ENCODE measurements at regions not wholly inside any gene's neighbourhood (a gene's known extent, or its start where the extent isn't known, plus 50 kb on each side); places are given as distances from the start of the nearest gene placed in this dataset.
"Not testable (repeated sequence)": the region's sequence is repeated elsewhere in the genome, so short reads cannot be mapped to it uniquely, and the experiment has no call there.

DNA sequence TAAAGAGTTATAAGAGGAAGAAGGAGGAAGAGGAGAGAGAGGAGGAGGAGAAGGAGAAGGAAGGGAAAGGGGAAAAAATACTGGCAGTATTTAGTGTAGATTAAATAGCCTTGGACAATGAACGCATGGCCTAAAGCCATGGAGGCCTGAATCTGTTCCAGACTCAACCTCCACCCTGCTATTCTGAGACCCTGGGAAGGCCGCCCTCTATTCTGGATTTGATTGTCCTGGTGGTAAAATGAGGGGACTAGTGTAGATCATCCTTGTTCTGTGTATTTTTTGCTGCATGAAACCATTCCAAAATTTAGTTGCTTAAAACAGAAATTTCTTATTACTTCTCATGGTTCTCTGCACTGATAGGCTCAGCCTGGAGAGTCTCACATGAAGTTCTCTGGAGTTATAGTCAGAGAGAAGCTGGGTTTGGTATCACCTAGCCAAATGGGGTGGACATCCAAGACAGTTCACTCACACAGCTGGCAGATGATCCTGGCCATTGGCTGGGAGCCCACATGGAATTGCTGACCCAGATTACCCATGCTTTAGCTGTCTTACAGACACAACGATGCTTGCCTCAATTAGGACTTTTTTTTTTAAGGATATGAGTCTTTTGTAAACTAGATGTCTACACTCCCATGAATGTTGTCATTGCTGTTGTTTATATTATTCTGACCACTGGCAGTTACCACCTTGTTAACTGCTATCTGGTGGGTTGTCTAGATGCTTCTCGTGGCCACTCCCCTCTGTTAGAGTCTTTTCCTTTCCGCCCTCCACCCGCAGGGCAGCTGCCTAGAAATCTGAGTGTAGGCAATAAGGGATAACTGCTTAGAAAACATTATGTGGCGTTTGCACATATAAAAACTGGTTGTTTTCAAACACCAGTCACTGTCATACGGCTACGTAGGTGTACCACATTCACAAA, 149.9 kb downstream of the SST start:
- Mint-ChIP-seq H3K9me3 (no peaks in the 10 kb centered on the region), H3K27me3 (peaks cover 8% of the 10 kb centered on the region), H3K4me1 (no peaks in the 10 kb centered on the region), H3K36me3 (ENCODE audit: low read depth) (no peaks in the 10 kb centered on the region), H3K4me3 (no peak overlapping the region), H3K27ac (no peak overlapping the region)
- no peak for DNase-seq
- no peak for ATAC-seq

DNA sequence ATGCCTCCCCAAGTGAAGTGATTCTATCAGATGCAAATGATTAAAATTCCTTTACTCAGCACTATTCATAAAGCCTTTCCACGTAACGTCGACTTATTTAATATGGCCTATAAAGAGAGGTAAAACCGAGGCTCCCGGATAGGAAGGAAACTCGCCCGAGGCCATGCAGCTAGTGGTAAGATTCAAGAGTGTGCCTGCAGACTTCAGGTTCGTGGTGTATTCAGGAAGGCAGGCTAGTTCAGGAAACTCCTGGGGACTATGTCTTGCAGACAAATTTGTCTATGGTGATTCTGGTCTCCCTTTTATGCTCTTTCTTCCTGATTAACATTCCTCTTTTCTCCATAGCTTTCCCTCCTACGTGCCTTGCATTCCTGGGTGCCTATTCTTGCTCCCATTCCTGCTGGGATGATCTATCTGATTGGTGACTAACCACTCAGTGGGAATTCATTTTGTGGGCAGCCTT, 150.7 kb downstream of the SST start:
- no peaks in the 10 kb centered on the region for H3K9me3 Mint-ChIP-seq
- peaks cover 8% of the 10 kb centered on the region for H3K27me3 Mint-ChIP-seq
- DNase-seq = no peak
- no peak overlapping the region for H3K4me3 Mint-ChIP-seq
- no peaks in the 10 kb centered on the region for H3K36me3 Mint-ChIP-seq (ENCODE audit: low read depth)
- no peak for ATAC-seq
- H3K4me1 Mint-ChIP-seq = no peaks in the 10 kb centered on the region
- no peak overlapping the region for H3K27ac Mint-ChIP-seq

DNA sequence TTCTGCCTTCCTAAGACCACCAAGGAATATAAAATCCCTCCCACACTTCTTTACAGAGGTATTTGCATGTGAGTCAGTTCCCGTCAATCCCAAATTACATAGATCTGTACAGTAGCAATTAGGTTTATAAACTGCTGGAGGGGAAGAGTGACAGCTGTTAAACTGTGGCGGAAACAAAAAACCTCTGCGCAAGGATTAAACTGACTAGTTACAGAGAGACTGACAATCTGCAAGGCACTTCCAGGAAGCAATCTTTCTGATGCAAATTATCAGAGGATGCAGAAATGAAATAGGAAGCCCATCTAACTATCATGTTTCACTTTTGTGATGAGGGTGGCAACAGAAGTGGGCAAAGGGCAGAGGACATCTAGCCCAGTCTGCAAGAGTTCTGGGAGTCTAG, 150.4 kb downstream of the RTP4 start:
- no peak for DNase-seq
- Mint-ChIP-seq H3K4me3 (no peak overlapping the region), H3K4me1 (no peaks in the 10 kb centered on the region), H3K9me3 (no peaks in the 10 kb centered on the region), H3K27ac (no peak overlapping the region), H3K27me3 (peaks cover 8% of the 10 kb centered on the region), H3K36me3 (ENCODE audit: low read depth) (no peaks in the 10 kb centered on the region)
- ATAC-seq = no peak

DNA sequence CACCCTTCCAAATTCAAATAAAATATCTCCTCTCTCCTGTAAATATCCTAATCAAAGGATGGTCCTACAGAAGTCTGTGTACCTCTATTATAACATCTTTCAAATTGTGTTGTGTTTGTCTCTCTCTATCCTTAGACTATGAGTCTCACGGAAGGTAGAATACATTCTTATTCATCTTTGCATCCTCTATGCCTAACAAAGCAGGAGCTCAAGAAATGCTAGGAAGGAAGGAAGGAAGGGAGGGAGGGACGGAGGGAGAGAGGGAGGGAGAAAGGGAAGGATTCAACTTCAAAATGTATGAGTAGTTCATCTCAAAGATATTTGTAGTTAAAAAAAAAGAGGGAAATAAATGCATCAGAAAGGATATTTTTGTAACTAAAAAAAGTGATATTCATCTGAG, 150.0 kb downstream of the RTP4 start:
- DNase-seq = no peak

DNA sequence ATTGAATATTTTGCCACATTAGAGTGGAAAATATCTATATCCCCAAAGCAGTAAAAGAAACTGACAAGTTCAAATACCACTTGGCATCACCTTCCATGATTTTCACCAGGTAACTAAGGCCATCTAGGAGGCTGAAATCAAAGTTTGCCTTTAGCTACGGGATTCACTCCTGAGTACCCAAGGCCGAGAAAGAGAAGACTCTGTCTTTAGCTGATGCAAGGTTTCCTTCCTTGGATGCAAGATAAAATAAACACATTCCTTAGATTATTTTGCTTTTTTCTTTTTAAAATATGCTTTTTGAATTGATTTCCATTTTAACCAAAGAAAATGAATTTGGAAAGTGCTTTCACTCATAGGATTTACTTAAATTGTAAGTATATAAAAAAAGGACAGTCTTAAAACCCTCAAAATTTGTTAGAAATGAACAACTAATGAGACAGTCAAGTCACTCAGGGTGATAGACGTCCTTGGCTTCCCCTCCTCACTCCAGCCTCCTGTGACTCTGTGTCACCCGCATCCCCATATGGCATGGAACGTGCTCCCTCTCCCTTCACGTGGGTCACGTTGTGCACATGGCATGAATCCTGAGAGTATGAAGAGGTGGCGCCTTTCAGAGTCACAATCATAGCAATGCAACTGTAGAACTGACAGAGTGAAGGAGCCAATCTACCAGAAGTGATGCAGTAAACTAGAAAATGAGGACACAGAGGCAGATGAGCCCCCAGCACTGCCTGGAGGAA, 148.4 kb downstream of the RTP4 start:
- Mint-ChIP-seq H3K4me1 (no peaks in the 10 kb centered on the region), H3K27me3 (peaks cover 8% of the 10 kb centered on the region), H3K9me3 (peaks cover 5% of the 10 kb centered on the region), H3K4me3 (no peak overlapping the region), H3K36me3 (ENCODE audit: low read depth) (no peaks in the 10 kb centered on the region), H3K27ac (no peak overlapping the region)
- ATAC-seq = no peak
- no peak for DNase-seq

More for the DNA sequence above, 150.0 kb downstream of the RTP4 start:
- Mint-ChIP-seq H3K4me1 (no peaks in the 10 kb centered on the region), H3K9me3 (no peaks in the 10 kb centered on the region), H3K27me3 (peaks cover 8% of the 10 kb centered on the region), H3K36me3 (ENCODE audit: low read depth) (no peaks in the 10 kb centered on the region), H3K4me3 (no peak overlapping the region), H3K27ac (no peak overlapping the region)
- ATAC-seq = no peak

DNA sequence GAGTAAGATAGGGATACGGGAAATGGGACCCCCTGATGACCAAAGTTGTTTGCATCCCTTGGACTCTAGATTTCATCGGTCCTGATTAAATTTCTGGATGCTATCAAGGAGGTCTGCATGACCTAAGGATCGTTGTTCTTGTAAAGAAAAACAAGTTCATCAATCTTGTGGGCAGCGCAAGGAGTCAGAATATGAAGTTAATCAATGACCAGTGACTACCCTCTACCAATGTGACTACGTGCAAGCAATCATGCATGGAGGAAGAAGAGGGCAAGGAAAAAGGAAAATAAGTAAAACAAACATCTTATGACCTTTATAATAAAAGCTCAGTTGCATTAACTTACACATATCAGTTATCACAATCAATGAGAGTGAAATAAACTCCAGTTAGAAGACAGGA, 139.7 kb downstream of the RTP4 start:
- H3K27ac Mint-ChIP-seq = no peak overlapping the region
- DNase-seq = no peak
- no peak for ATAC-seq

DNA sequence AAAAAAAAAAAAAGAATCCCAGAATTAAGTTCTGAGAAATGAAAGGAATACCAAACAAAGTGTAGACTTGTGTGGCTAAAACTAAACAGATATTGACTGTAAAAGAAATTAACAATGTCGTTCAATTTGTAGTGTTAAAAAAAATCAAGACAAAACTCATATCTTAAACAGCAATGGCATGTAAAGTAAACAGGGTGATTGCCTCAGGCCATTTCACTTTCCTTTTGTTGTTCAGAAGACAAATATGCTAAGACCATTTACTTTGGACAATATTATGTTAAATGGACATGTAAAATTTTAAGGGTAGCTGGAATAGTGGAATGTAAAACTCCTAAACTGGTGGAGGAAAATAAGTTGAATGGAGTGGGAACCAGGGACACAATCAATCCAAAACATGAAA, 139.1 kb downstream of the RTP4 start:
- Mint-ChIP-seq H3K4me1 (no peaks in the 10 kb centered on the region), H3K27me3 (peaks cover 9% of the 10 kb centered on the region), H3K36me3 (ENCODE audit: low read depth) (no peaks in the 10 kb centered on the region), H3K9me3 (peaks cover 3% of the 10 kb centered on the region), H3K27ac (no peak overlapping the region), H3K4me3 (no peak overlapping the region)
- ATAC-seq (no peak), DNase-seq (no peak)

More for the DNA sequence above, 139.7 kb downstream of the RTP4 start:
- H3K9me3 Mint-ChIP-seq = peaks cover 5% of the 10 kb centered on the region
- no peaks in the 10 kb centered on the region for H3K36me3 Mint-ChIP-seq (ENCODE audit: low read depth)
- H3K27me3 Mint-ChIP-seq = peaks cover 9% of the 10 kb centered on the region
- H3K4me3 Mint-ChIP-seq = no peak overlapping the region
- no peaks in the 10 kb centered on the region for H3K4me1 Mint-ChIP-seq

DNA sequence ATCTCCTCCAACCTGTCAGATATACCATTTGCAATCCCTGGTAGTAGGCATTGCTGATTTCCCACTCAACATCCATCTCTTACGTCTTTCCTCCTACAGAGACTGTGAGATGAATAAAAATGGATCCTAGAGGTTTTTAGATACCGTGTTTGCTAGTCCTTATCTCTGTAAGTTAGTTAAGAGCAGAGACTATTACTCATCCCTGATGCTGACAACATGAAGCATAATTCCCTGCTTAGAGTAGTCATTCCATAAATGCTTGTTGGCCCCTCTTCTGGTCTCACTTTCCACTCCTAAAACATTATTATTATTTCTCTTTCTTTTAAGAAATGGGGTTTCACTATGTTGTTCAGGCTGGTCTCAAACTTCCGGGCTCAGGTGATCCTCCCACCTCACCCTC, 136.2 kb downstream of the RTP4 start:
- Mint-ChIP-seq H3K27me3 (peaks cover 12% of the 10 kb centered on the region), H3K9me3 (no peaks in the 10 kb centered on the region), H3K36me3 (ENCODE audit: low read depth) (no peaks in the 10 kb centered on the region), H3K27ac (no peak overlapping the region), H3K4me3 (no peak overlapping the region), H3K4me1 (no peaks in the 10 kb centered on the region)
- no peak for DNase-seq
- no peak for ATAC-seq

DNA sequence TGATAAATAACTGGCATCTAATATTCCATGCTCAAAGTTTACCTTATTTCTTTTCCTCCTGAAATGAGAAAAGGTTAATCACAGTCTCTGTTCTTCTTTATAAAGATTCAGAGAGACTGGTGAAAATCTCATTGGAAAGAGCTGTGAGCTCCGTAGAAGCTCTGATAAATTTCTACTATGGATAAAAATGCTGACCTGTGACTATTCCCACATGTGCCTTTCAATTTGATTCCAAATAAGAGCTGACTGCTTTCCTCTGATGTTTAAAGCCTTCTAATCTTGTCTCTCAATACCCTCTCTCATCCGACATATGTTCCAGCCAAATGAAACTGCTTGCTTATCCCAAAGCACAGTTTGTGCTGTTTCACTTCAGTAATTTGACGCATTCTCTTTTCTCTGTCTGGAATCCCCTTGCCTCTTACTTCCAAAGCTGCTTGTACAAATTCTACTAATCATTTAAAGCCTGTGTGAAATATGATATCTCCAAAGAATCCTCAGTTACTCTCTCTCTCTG, 130.1 kb downstream of the RTP4 start:
- H3K9me3 Mint-ChIP-seq = no peaks in the 10 kb centered on the region
- H3K27me3 Mint-ChIP-seq = peaks cover 10% of the 10 kb centered on the region
- no peaks in the 10 kb centered on the region for H3K4me1 Mint-ChIP-seq
- H3K27ac Mint-ChIP-seq = no peak overlapping the region
- DNase-seq = no peak
- H3K4me3 Mint-ChIP-seq = no peak overlapping the region
- H3K36me3 Mint-ChIP-seq (ENCODE audit: low read depth) = no peaks in the 10 kb centered on the region
- no peak for ATAC-seq

DNA sequence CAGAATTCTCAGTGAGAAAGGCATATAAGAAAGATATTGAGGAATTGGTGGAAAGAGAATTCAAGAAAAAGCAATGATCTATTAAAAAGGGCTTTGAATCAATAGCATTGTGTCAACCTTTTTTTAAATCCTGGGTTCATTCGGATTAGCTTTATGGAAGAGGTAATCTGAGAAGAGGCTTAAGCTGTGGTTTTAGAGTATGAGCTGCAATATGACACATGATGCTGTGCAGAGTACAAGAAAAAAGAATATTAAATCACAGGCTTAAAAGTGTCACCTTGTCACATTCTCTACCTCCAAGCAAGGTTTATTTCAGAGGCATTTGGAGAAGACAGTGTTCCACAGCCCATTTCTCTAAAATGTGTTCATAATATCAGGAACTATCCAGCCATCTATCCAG, 128.9 kb downstream of the RTP4 start:
- H3K9me3 Mint-ChIP-seq = no peaks in the 10 kb centered on the region
- DNase-seq = no peak
- no peaks in the 10 kb centered on the region for H3K4me1 Mint-ChIP-seq

DNA sequence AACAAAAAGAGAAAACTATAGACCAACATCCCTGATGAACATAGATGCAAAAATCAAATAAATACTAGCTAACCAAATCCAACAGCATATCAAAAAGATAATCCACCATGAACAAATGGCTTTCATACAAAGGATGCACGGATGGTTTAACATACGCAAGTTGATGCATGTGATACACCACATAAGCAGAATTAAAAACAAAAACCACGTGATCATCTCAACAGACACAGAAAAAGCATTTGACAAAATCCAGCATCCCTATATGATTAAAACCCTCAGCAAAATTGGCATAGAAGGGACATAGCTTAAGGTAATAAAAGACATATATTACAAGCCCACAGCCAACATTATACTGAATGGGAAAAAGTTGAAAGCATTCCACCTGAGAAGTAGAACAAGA, 125.9 kb downstream of the RTP4 start:
- not testable (repeated sequence) for H3K27ac Mint-ChIP-seq; DNase-seq; H3K4me1 Mint-ChIP-seq; H3K36me3 Mint-ChIP-seq (ENCODE audit: low read depth); ATAC-seq; H3K4me3 Mint-ChIP-seq; H3K9me3 Mint-ChIP-seq
- peaks cover 11% of the 10 kb centered on the region for H3K27me3 Mint-ChIP-seq

More for the DNA sequence above, 128.9 kb downstream of the RTP4 start:
- Mint-ChIP-seq H3K4me3 (no peak overlapping the region), H3K36me3 (ENCODE audit: low read depth) (no peaks in the 10 kb centered on the region), H3K27me3 (peaks cover 14% of the 10 kb centered on the region), H3K27ac (no peak overlapping the region)
- ATAC-seq = no peak

DNA sequence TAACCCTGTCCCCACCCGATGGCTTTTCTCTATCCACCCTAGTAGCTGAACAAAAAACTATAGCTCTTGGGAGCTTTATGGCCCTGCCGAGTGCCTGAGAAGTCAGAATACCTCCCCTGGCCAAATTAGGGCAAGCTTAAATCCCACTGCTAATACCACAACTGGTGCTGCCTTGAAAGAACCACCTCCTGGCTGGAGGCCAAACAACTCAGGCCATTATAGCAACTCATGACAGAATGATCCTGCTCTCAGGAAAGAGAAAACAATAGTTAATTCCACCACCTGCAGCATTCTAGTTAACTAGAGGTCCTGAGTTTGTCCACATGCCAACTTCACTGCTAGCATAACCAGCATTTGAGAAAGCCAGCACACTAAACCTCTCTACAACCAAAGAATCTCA, 123.2 kb downstream of the RTP4 start:
- no peak for DNase-seq
- Mint-ChIP-seq H3K36me3 (ENCODE audit: low read depth) (no peaks in the 10 kb centered on the region), H3K27ac (no peak overlapping the region), H3K9me3 (no peaks in the 10 kb centered on the region), H3K27me3 (peaks cover 16% of the 10 kb centered on the region), H3K4me3 (no peak overlapping the region), H3K4me1 (no peaks in the 10 kb centered on the region)
- ATAC-seq = no peak

DNA sequence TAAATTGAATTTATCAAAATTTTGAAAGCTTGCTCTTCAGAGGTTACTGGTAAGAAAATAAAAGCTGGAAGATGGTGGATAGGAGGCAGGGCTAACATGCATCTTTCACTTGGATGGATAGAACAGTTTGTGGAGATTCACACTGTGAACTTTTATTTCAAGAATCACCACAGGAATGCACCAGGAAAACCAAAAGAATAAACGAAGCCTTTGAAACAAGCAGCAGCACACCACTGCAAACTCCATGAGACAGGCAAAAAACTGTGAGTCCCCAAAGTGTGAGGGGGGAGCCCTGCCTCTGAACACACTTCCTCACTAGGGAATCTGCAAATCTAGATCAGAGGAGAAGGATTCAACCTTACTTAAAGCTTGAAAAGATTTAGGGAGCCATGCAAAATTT, 122.2 kb downstream of the RTP4 start:
- H3K27me3 Mint-ChIP-seq = peaks cover 19% of the 10 kb centered on the region
- ATAC-seq = no peak

DNA sequence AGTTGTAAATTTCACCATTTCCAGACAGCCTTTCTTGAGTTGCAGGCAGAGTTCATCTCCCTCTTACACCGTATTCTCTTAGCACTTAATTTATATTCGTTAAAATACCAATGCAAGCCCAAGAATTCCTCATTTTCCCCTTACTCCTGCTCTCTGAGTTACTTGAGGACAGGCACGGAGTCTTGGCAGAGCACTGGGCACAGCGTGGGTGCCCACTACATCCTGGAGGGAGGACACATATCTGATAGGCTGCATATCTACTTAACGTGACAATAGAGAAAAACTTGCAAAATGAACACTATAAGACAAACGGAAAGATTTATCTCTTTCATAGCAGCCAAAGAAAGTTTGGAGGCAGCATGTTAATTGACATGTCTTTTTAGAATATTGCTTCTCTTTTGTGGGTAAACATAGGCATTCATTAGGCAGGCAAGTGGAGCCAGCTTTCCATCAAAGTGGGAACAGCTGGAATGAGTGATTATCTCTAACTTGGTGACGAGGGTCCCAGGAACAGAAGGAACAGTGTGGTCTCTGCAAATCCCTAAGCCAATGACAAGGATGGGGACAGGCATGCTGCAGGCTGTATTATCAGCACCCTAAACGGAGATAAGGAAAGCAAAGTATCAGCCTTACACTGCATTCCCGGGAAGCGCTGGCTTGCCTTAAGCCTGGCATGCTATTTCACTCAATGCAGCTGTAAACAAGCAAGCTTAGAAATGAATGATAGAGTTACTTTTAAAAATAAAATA, 116.5 kb downstream of the RTP4 start:
- Mint-ChIP-seq H3K4me1 (no peaks in the 10 kb centered on the region), H3K9me3 (no peaks in the 10 kb centered on the region), H3K36me3 (ENCODE audit: low read depth) (no peaks in the 10 kb centered on the region), H3K27ac (no peak overlapping the region), H3K27me3 (peaks cover 21% of the 10 kb centered on the region), H3K4me3 (no peak overlapping the region)
- DNase-seq (no peak), ATAC-seq (no peak)

More for the DNA sequence above, 122.2 kb downstream of the RTP4 start:
- Mint-ChIP-seq H3K9me3 (no peaks in the 10 kb centered on the region), H3K27ac (no peak overlapping the region), H3K4me1 (no peaks in the 10 kb centered on the region), H3K4me3 (no peak overlapping the region), H3K36me3 (ENCODE audit: low read depth) (no peaks in the 10 kb centered on the region)
- DNase-seq = no peak

Data from activated naive CD8-positive, alpha-beta T cell treated with anti-CD3 and anti-CD28 coated beads, Interleukin-2, amount 50 U/mL, for 24 hours (primary cell).